ENCODE measurements at regions not wholly inside any gene's neighbourhood (a gene's known extent, or its start where the extent isn't known, plus 50 kb on each side); places are given as distances from the start of the nearest gene placed in this dataset.

GRCh38 chr7:24199978-24200377 lies 84.0 kb upstream of the NPY start:
- Histone ChIP-seq H3K27ac (no peak overlapping the region), H3K4me3 (no peak overlapping the region), H3K4me1 (no peaks in the 10 kb centered on the region), H3K36me3 (no peaks in the 10 kb centered on the region), H3K9me3 (no peaks in the 10 kb centered on the region), H3K27me3 (no peaks in the 10 kb centered on the region), H3K9ac (ENCODE audit: low read depth in 2 of 2, low read length in 2 of 2) (no peak overlapping the region)
- no peak for TF ChIP-seq CTCF (IDR thresholded peaks at IDR 0.05)
- no peak for DNase-seq
- intact Hi-C loops (cut with DNase I): no loop called here

GRCh38 chr7:24200407-24200966 lies 83.5 kb upstream of the NPY start:
- Histone ChIP-seq H3K4me1 (no peaks in the 10 kb centered on the region), H3K27me3 (no peaks in the 10 kb centered on the region), H3K9me3 (no peaks in the 10 kb centered on the region), H3K9ac (ENCODE audit: low read depth in 2 of 2, low read length in 2 of 2) (no peak overlapping the region), H3K27ac (no peak overlapping the region), H3K36me3 (no peaks in the 10 kb centered on the region), H3K4me3 (no peak overlapping the region)
- DNase-seq: no peak
- intact Hi-C loops (cut with DNase I): no loop called here
- no peak for TF ChIP-seq CTCF (IDR thresholded peaks at IDR 0.05)

GRCh38 chr7:24201226-24201625 lies 82.8 kb upstream of the NPY start:
- Histone ChIP-seq H3K9ac (ENCODE audit: low read depth in 2 of 2, low read length in 2 of 2) (no peak overlapping the region), H3K27ac (no peak overlapping the region), H3K4me1 (no peaks in the 10 kb centered on the region), H3K4me3 (no peak overlapping the region), H3K27me3 (no peaks in the 10 kb centered on the region), H3K36me3 (no peaks in the 10 kb centered on the region), H3K9me3 (no peaks in the 10 kb centered on the region)
- TF ChIP-seq CTCF (IDR thresholded peaks at IDR 0.05): no peak
- intact Hi-C loops (cut with DNase I): no loop called here
- DNase-seq: no peak

- intact Hi-C loops (cut with DNase I): no loop called here
- DNase-seq: no peak
- H3K27me3 ChIP-seq: no peaks in the 10 kb centered on the region
- no peak overlapping the region for H3K27ac ChIP-seq
- H3K4me3 ChIP-seq: no peak overlapping the region
- H3K9ac ChIP-seq (ENCODE audit: low read depth in 2 of 2, low read length in 2 of 2): no peak overlapping the region
- H3K4me1 ChIP-seq: no peaks in the 10 kb centered on the region
- no peaks in the 10 kb centered on the region for H3K9me3 ChIP-seq
- H3K36me3 ChIP-seq: no peaks in the 10 kb centered on the region
- TF ChIP-seq CTCF (IDR thresholded peaks at IDR 0.05): no peak
These were observed 71.9 kb upstream of the NPY start for GRCh38 chr7:24212073-24212472.

- Histone ChIP-seq H3K36me3 (no peaks in the 10 kb centered on the region), H3K9me3 (no peaks in the 10 kb centered on the region), H3K9ac (ENCODE audit: low read depth in 2 of 2, low read length in 2 of 2) (no peak overlapping the region), H3K27ac (no peak overlapping the region), H3K27me3 (no peaks in the 10 kb centered on the region), H3K4me3 (no peak overlapping the region), H3K4me1 (no peaks in the 10 kb centered on the region)
- TF ChIP-seq CTCF (IDR thresholded peaks at IDR 0.05): no peak
- no peak for DNase-seq
- intact Hi-C loops (cut with DNase I): no loop called here
These were observed 70.7 kb upstream of the NPY start for GRCh38 chr7:24213311-24213710.

Data from colonic mucosa (tissue), 4 donors.